Fibroblast of the aortic adventitia (primary cell): ENCODE measurements at regions not wholly inside any gene's neighbourhood (a gene's known extent, or its start where the extent isn't known, plus 50 kb on each side); places are given as distances from the start of the nearest gene placed in this dataset.

Experiments
- DNase-seq: peaks from one replicate; pipeline ENCODE4 v3.0.0-alpha.2; 2010; ENCODE audit warnings: low read depth
- H3K4me3 ChIP-seq: 2 replicates; pipeline ENCODE4 v1.5.1; 2011; ENCODE audit warnings: low read depth, mild to moderate bottlenecking, control low read depth, low read length, moderate library complexity
- TF ChIP-seq, protein P1 (sequence below): IDR thresholded peaks from 2 replicates; pipeline ENCODE4 v1.5.1; 2011; ENCODE audit warnings: mild to moderate bottlenecking, low read length, control low read depth, inconsistent platforms; ENCODE audit not compliant: insufficient read depth

DNA sequence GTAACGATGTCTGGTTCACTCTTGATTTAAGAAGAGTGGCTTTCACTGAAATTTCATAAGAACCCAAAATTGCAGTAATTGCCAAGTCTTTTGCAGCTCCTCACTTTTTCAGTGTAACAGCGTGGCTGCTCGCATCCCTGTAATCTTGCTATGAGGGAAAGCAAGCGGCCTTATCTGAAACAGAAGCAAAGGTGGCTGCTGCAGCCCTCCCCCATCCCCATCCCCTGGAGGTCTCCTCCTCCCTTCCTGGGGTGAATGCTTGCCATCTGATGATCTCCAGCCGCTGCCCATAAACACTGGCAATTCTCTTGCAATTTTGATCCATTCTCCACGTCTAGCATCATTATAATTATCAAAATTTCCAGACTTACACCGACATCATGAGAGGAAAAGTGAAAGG, 182.5 kb upstream of the ASIC2 start:
- TF ChIP-seq, protein P1, sequence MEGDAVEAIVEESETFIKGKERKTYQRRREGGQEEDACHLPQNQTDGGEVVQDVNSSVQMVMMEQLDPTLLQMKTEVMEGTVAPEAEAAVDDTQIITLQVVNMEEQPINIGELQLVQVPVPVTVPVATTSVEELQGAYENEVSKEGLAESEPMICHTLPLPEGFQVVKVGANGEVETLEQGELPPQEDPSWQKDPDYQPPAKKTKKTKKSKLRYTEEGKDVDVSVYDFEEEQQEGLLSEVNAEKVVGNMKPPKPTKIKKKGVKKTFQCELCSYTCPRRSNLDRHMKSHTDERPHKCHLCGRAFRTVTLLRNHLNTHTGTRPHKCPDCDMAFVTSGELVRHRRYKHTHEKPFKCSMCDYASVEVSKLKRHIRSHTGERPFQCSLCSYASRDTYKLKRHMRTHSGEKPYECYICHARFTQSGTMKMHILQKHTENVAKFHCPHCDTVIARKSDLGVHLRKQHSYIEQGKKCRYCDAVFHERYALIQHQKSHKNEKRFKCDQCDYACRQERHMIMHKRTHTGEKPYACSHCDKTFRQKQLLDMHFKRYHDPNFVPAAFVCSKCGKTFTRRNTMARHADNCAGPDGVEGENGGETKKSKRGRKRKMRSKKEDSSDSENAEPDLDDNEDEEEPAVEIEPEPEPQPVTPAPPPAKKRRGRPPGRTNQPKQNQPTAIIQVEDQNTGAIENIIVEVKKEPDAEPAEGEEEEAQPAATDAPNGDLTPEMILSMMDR = no peak
- no peak for DNase-seq
- H3K4me3 ChIP-seq = no peak overlapping the region

DNA sequence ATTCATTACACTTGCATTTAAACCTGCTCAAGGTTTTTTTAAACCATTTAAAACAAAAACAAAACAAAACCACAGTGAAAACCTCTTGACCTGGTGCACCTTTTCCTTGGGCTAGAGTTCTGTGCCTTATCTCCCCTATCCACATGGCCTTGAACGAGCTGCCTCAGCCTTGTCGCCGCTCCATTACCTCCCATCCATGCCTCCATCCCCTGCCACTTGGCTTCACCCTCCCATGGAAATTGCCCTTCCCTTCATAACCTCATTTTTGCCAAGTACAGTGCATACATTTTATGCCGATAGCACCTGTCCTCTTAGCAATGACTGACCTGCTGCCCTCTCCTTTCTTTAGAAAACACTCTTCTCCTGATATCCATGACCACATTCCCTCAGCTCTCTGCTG, 188.6 kb upstream of the ASIC2 start:
- H3K4me3 ChIP-seq = no peak overlapping the region
- DNase-seq = no peak
- TF ChIP-seq, protein P1 = no peak

DNA sequence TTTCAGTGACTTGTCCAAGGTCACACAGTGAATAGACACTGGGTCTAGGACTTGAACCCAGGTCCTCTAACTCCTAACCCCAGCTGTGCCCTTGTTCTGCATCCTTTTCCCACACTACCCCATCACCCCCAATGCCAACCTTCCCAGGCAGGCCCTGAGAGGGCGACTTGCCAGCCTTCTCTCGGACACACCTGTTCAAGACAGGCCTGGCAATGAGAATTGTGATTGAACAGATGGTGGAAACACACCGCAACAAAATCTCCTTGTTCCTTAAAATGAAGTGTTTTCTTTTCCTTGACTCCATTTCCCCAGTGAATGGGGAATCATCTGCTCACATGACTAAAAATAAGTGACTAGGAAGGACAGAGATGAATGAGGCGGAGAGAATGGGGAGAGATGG, 189.5 kb upstream of the ASIC2 start:
- TF ChIP-seq, protein P1 = no peak
- DNase-seq = no peak
- H3K4me3 ChIP-seq = no peak overlapping the region

DNA sequence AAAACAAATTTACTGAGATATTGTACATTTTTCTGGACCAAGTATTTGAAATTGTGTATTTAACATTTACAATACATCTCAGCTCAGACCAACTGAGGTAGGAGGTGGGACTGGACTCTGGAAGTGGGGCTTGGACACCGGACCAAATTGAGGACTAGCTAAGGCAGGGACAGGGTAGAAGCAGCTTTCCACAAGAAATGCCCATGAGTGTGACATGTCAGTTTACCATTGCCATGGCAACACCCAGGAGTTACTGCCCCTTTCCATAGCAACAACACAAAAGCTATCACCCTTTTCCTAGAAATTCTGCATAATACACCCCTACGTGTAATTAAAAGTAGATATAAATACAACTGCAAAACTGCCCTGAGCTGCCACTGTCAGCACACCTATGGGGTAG, 191.5 kb upstream of the ASIC2 start:
- no peak overlapping the region for H3K4me3 ChIP-seq
- TF ChIP-seq, protein P1 = no peak
- DNase-seq = no peak

DNA sequence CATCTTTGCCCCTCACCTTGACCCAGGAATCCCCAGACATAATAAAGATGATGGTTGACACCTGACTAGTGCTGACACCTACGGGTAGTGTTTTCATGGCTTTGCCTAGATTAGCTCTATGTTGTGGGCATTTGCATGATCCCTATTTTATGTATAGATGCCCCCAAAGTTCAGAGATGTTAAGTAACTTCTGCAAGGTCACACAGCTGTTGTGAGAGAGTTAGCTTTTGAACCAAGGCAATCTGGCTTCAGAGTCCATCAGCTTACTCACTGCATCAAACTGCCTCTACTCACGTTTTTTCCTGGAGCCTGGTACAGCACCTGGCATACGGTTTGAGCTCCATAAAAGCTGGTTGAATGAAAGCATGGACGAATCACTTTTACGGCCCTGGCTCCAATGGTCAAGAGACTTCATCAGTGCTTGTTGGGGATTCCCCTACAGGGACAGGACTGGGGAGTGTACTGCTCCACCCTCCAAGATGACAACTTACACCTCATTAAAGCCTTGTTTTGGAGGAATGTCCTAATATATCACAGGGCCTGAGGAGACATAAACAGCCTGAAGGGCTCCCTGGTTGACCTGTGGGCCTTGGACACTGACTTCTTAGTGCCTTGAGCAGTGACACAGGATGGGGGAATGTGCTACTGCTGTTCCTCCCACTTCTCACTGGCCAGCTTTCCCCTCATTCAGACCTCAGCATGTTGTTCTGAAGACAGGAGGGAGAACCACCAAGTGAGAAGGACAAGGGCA, 193.2 kb upstream of the ASIC2 start:
- TF ChIP-seq, protein P1 = no peak
- no peak for DNase-seq
- H3K4me3 ChIP-seq = no peak overlapping the region

DNA sequence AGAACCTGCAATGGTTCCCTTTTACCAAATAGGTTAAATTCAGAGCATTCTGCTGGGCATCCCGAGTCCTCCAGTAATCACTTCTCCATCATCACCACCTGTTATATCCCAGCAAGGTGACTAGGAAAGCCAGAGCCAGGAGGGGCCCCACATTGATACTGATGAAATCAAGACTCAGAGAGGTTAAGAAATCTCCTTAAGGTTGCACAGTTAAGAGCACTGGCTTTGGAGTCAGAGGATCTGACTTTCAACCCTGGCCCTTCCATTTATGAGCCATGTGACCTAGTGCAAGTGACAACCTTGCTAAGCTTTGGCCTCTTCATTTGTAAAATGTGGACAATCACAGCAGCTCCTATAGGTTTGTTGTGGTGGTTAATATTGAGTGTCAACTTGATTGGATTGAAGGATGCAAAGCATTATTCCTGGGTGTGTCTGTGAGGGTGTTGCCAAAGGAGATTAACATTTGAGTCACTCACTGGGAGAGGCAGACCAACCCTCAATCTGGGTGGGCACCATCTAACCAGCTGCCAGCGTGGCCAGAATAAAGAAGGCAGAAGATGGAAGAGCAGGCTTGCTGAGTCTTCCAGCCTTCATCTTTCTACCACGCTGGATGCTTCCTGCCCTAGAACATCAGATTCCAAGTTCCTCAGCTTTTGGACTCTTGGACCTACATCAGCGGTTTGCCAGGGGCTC, 194.2 kb upstream of the ASIC2 start:
- H3K4me3 ChIP-seq = no peak overlapping the region
- TF ChIP-seq, protein P1 = no peak

More for the DNA sequence above, 194.2 kb upstream of the ASIC2 start:
- DNase-seq = no peak
